GM12873 (cell line): ENCODE measurements at regions not wholly inside any gene's neighbourhood (a gene's known extent, or its start where the extent isn't known, plus 50 kb on each side); places are given as distances from the start of the nearest gene placed in this dataset.

Source experiments
- CTCF ChIP-seq: IDR thresholded peaks from 2 replicates; pipeline ENCODE4 v1.5.1; 2012; ENCODE audit warnings: low read depth, mild to moderate bottlenecking, moderate library complexity, low read length, control low read depth; ENCODE audit not compliant: insufficient read depth; ENCODE audit errors: missing control alignments

- TF ChIP-seq CTCF, result no peak
Observed at GRCh38 chr3:87132801-87133200, 94.3 kb upstream of the CHMP2B start.

- no peak for TF ChIP-seq CTCF
Observed at GRCh38 chr3:87128006-87128405, 99.1 kb upstream of the CHMP2B start.

GRCh38 chr3:87127281-87127680 is 99.8 kb upstream of the CHMP2B start:
- TF ChIP-seq CTCF, result no peak

- TF ChIP-seq CTCF, result no peak
Observed at GRCh38 chr3:87126321-87126720, 100.8 kb upstream of the CHMP2B start.

- TF ChIP-seq CTCF, result no peak
Observed at GRCh38 chr3:87125116-87125515, 102.0 kb upstream of the CHMP2B start.

GRCh38 chr3:87122766-87123165 is 104.3 kb upstream of the CHMP2B start:
- TF ChIP-seq CTCF, result no peak

- TF ChIP-seq CTCF, result no peak
Observed at GRCh38 chr3:87121856-87122255, 105.3 kb upstream of the CHMP2B start.
